ENCODE measurements at regions not wholly inside any gene's neighbourhood (a gene's known extent, or its start where the extent isn't known, plus 50 kb on each side); places are given as distances from the start of the nearest gene placed in this dataset.
"Not testable (repeated sequence)": the region's sequence is repeated elsewhere in the genome, so short reads cannot be mapped to it uniquely, and the experiment has no call there.

- DNase-seq (ENCODE audit: low read depth) = no peak
These were observed 133.4 kb downstream of the EHF start for GRCh38 chr11:34754171-34754823.

GRCh38 chr11:34750692-34751405 is 130.0 kb downstream of the EHF start:
- DNase-seq (ENCODE audit: low read depth) = no peak

DNA sequence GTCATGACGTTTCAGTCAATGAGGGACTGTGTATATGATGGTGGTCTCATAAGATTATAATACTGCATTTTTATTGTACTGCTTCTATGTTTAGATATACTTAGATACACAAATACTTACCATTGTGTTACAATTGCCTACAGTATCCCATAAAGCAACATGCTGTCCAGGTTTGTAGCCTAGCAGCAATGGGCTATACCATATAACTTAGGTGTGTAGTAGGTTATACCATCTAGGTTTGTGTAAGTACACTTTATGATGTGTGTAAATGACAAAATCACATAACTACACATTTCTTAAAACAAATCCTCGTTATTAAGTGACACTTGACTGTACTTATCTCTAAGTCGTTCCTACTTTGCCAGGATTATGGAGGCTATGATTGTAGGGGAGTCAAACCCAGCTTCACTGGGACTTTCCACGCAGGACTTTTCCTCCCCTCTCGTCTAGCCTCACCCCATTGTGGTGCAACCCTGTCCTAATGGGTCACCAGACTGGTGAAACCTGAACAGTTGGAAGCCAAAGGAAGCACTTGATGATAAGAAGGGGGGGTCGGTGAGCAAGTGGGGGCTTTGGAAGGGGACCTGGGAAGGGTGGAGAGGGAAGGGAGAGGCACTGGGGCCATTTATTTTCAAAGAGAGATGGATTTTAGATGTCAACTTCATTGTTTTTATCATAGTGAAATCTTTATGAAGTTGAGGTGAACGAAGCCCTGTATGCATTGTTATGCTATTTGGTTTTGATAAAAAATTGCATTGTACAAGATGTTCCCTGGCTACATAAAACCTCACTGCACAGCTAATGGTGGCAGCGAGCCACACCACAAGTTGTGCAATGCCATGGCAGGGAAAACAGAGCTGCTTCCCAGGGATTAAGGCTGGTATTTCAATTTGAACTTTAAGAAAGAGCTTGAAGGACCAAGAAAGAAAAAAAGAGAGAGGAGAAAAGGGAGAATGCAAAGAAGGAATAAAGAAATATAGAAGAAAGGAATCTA is 129.1 kb downstream of the EHF start:
- peak; percentile 56 for DNase-seq (ENCODE audit: low read depth)

GRCh38 chr11:34748036-34748435 is 127.1 kb downstream of the EHF start:
- no peak for DNase-seq (ENCODE audit: low read depth)

DNA sequence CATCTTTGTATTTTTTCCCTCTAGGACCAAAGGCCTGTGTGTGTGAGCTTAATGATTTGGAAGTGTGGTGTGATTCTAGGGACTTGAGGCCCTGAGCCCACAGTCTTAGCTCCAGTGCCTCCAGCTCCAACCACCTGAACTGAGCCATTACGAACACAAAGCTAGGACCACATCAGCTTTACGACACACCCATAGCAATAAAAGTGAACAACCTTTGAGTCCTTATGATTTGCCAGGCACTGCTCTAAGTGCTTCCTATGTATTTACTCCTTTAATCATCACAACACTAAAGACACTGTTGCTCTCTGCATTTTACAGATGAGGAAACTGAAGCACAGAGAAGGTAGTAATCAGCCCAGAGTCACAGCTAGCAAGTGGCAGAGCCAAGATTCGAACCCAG is 126.4 kb downstream of the EHF start:
- no peak for DNase-seq (ENCODE audit: low read depth)

DNA sequence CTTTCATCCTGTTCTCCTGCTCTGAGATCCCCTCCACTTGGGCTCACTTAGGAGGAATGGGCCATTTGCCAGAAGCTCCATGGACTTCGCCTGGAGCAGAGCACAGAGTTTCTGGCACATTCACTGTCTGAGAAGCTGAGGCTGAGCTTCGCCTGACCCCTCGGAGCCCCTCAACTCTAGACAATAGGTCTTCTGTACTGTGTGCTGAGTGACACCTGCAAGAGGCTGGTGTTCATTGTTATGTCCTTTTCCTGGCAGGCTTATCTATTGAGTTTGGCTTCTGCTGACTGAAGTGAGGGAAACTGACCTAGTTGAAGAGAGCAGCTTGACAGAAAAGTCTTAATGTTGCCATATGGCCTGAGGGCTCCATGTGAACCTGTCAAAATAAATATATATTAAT is 124.3 kb downstream of the EHF start:
- no peak for DNase-seq (ENCODE audit: low read depth)

DNA sequence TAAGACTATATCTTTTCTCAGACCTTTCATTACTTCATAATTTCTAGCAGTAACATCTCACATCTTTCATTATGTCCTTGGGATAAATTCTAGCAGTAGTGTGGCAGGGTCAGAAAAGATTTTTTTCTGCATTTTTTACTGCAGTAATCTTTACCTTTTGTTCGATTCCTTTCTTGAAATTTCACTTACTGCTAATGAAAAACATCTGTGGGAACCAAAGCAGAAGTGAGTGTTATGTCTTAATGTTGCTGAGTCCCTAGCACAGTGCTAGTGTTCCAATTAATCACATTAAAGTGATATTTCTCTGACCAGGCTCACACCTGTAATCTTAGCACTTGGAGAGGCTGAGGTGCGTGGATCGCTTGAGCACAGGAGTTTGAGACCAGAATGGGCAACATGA is 123.6 kb downstream of the EHF start:
- no peak for DNase-seq (ENCODE audit: low read depth)

GRCh38 chr11:34738237-34738636 is 117.3 kb downstream of the EHF start:
- no peak for DNase-seq (ENCODE audit: low read depth)

DNA sequence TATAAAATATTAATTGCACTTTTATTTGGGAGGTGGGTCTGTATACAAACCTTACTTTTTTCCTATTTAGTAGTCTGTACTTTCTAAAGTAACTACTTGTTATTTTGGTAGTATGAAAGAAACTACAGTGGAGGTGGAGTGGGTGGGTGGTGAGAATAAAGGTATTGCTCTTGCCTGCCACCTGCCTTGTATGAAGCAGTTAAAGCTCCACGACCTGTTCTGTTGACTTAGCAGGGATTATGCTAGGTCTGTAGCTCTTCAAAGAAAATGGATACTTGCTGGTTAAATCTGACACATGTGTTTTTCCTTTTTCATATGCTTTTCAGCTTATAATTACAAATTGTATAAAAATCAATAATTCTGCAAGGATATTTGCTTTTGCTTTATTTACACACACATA is 111.9 kb downstream of the EHF start:
- no peak for DNase-seq (ENCODE audit: low read depth)

DNA sequence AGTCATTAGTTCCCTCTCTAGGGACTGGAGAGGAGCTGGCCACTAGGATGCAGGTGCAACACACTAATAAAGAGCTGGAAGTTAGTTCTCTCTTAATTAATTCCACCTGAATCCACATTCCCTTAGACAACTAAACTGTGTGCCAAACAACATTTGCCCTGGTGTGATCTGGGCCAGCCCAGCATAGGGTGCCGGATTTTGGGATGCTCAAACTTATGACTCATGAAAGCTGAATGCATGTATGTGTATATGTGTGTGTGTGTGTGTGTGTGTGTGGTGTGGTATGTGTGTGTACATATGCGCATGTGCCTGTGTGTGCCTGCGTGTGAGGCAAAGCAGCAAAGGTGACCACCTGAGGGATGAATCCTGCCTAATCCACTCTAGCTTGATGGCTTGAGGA is 110.7 kb downstream of the EHF start:
- peak; percentile 19 for DNase-seq (ENCODE audit: low read depth)

GRCh38 chr11:34730544-34731295 is 109.8 kb downstream of the EHF start:
- no peak for DNase-seq (ENCODE audit: low read depth)

- no peak for DNase-seq (ENCODE audit: low read depth)
These were observed 107.7 kb downstream of the EHF start for GRCh38 chr11:34728609-34729008.

- DNase-seq (ENCODE audit: low read depth) = no peak
These were observed 106.4 kb downstream of the EHF start for GRCh38 chr11:34727228-34727737.

DNA sequence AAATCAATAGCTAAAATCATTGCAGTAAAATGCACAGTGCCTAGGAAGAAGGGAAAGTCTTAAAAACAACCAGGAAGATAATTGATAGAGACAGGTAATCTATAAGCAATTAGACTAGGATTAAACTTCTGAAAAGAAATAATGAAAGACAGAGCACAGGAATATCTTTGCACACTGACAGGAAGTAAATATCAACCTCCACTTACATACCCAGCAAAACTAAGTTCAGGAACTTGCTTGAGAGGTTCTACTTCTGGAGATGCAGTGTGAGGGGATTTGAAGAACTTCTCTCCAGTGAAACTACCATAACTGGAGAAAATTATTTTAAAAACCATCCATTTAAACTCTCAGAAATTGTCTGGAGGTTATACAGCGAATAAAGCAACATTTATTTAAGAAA is 104.1 kb downstream of the EHF start:
- no peak for DNase-seq (ENCODE audit: low read depth)

GRCh38 chr11:34721646-34722045 is 100.8 kb downstream of the EHF start:
- DNase-seq (ENCODE audit: low read depth) = no peak

DNA sequence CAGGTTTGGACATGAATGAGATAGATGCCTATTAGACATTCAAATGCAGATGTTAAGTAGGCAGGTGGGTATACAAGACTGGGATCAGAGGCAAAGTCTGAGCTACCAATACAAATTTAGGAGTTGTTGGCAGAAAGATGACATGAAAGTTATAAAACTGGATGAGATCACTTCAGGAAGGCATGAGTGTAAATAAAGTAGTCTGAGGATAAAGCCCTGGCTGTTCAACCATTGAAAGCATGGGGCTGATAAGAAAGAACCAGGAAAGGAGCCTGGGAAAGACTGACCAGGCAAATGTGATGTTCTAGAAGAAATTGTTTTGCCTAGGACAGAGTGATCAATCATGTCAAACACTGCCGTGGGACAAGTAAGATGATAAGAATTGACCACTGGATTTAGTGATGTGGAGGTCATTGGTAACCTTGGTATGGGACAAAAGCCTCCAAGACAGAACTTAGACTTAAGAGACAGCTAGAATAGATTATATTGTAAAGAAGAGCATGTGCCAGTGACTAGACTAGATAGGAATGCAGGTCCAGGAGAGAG is 98.5 kb downstream of the EHF start:
- DNase-seq (ENCODE audit: low read depth) = no peak

DNA sequence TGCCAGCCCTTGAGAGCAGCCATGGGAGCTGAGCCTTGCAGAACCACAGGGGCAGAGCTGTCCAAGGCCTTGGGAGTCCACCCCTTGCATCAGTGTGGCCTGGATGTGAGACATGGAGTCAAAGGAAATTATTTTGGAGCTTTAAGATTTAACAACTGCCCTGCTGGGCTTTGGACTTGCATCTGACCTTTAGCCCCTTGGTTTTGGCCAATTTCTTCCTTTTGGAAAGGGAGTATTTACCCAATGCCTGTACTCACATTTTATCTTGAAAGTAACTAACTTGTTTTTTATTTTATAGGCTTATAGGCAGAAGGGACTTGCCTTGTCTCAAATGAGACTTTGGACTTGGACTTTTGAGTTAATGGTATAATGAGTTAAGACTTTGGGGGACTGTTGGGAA is 92.7 kb downstream of the EHF start:
- not testable (repeated sequence) for DNase-seq (ENCODE audit: low read depth)

All from HS-27A (cell line).